ENCODE measurements at regions not wholly inside any gene's neighbourhood (a gene's known extent, or its start where the extent isn't known, plus 50 kb on each side); places are given as distances from the start of the nearest gene placed in this dataset.

- Histone ChIP-seq H3K4me3 (ENCODE audit: low read depth, low read length) (no peak overlapping the region), H3K4me1 (no peaks in the 10 kb centered on the region), H3K36me3 (ENCODE audit: control insufficient read depth, insufficient read depth, low read length) (no peaks in the 10 kb centered on the region), H3K9me3 (no peaks in the 10 kb centered on the region), H3K27me3 (replicated peaks; ENCODE audit: control insufficient read depth, insufficient read depth, low read length) (no peaks in the 10 kb centered on the region)
- Mint-ChIP-seq H3K9me3 (ENCODE audit: unreplicated experiment) (no peaks in the 10 kb centered on the region), H3K27ac (ENCODE audit: unreplicated experiment) (no peak overlapping the region), H3K4me3 (ENCODE audit: unreplicated experiment) (no peak overlapping the region), H3K36me3 (ENCODE audit: insufficient read depth, unreplicated experiment) (no peaks in the 10 kb centered on the region), H3K4me1 (ENCODE audit: low read depth, unreplicated experiment) (no peaks in the 10 kb centered on the region), H3K27me3 (ENCODE audit: insufficient read depth, unreplicated experiment) (peaks cover 2% of the 10 kb centered on the region)
- POLR2A ChIA-PET = no interaction called here
- intact Hi-C loops (cut with micrococcal nuclease; ENCODE audit: unreplicated experiment) = no loop called here
- BruUV-seq (replicated peaks) = no TSS peak
- CTCF ChIA-PET = no interaction called here
- no peak for DNase-seq
- TF ChIP-seq CTCF (IDR thresholded peaks at IDR 0.05; ENCODE audit: insufficient read depth in 1 of 2, low read depth in 1 of 2, low read length in 1 of 2, severe bottlenecking in 1 of 2, unreplicated experiment in 1 of 2) = no peak
Measured at GRCh38 chr7:89826121-89826520, 328.1 kb upstream of the STEAP1 start.

GRCh38 chr7:89826557-89826956, 327.7 kb upstream of the STEAP1 start:
- H3K27me3 ChIP-seq (replicated peaks; ENCODE audit: control insufficient read depth, insufficient read depth, low read length) = no peaks in the 10 kb centered on the region
- Mint-ChIP-seq H3K4me3 (ENCODE audit: unreplicated experiment) (no peak overlapping the region), H3K27me3 (ENCODE audit: insufficient read depth, unreplicated experiment) (peaks cover 2% of the 10 kb centered on the region), H3K4me1 (ENCODE audit: low read depth, unreplicated experiment) (no peaks in the 10 kb centered on the region), H3K9me3 (ENCODE audit: unreplicated experiment) (no peaks in the 10 kb centered on the region), H3K36me3 (ENCODE audit: insufficient read depth, unreplicated experiment) (no peaks in the 10 kb centered on the region), H3K27ac (ENCODE audit: unreplicated experiment) (no peak overlapping the region)
- POLR2A ChIA-PET = no interaction called here
- H3K4me1 ChIP-seq = no peaks in the 10 kb centered on the region
- no peaks in the 10 kb centered on the region for H3K36me3 ChIP-seq (ENCODE audit: control insufficient read depth, insufficient read depth, low read length)
- H3K4me3 ChIP-seq (ENCODE audit: low read depth, low read length) = no peak overlapping the region
- CTCF ChIA-PET = no interaction called here
- TF ChIP-seq CTCF (IDR thresholded peaks at IDR 0.05; ENCODE audit: insufficient read depth in 1 of 2, low read depth in 1 of 2, low read length in 1 of 2, severe bottlenecking in 1 of 2, unreplicated experiment in 1 of 2) = no peak
- H3K9me3 ChIP-seq = no peaks in the 10 kb centered on the region
- no TSS peak for BruUV-seq (replicated peaks)
- no peak for DNase-seq
- intact Hi-C loops (cut with micrococcal nuclease; ENCODE audit: unreplicated experiment) = no loop called here

GRCh38 chr7:89837515-89837914, 316.8 kb upstream of the STEAP1 start:
- Mint-ChIP-seq H3K36me3 (ENCODE audit: insufficient read depth, unreplicated experiment) (no peaks in the 10 kb centered on the region), H3K9me3 (ENCODE audit: unreplicated experiment) (no peaks in the 10 kb centered on the region), H3K27ac (ENCODE audit: unreplicated experiment) (no peak overlapping the region), H3K27me3 (ENCODE audit: insufficient read depth, unreplicated experiment) (no peaks in the 10 kb centered on the region), H3K4me3 (ENCODE audit: unreplicated experiment) (no peak overlapping the region), H3K4me1 (ENCODE audit: low read depth, unreplicated experiment) (no peaks in the 10 kb centered on the region)
- Histone ChIP-seq H3K4me3 (ENCODE audit: low read depth, low read length) (no peak overlapping the region), H3K4me1 (no peaks in the 10 kb centered on the region), H3K36me3 (ENCODE audit: control insufficient read depth, insufficient read depth, low read length) (no peaks in the 10 kb centered on the region), H3K27me3 (replicated peaks; ENCODE audit: control insufficient read depth, insufficient read depth, low read length) (no peaks in the 10 kb centered on the region), H3K9me3 (no peaks in the 10 kb centered on the region)
- BruUV-seq (replicated peaks) = no TSS peak
- CTCF ChIA-PET = no interaction called here
- DNase-seq = no peak
- intact Hi-C loops (cut with micrococcal nuclease; ENCODE audit: unreplicated experiment) = no loop called here
- POLR2A ChIA-PET = no interaction called here
- TF ChIP-seq CTCF (IDR thresholded peaks at IDR 0.05; ENCODE audit: insufficient read depth in 1 of 2, low read depth in 1 of 2, low read length in 1 of 2, severe bottlenecking in 1 of 2, unreplicated experiment in 1 of 2) = no peak
